HepG2 (cell line): ENCODE measurements at regions not wholly inside any gene's neighbourhood (a gene's known extent, or its start where the extent isn't known, plus 50 kb on each side); places are given as distances from the start of the nearest gene placed in this dataset.

Source experiments
- FOXK1 ChIP-seq: sonication (generic); formaldehyde crosslinking; IDR thresholded peaks from 2 replicates; pipeline ENCODE4 v1.4.0; 2020; ENCODE audit warnings: low read depth, missing genetic modification reagents, borderline replicate concordance
- GFI1 ChIP-seq: sonication (generic); formaldehyde crosslinking; IDR thresholded peaks from 2 replicates; pipeline ENCODE4 v1.5.0; 2020; ENCODE audit warnings: missing genetic modification reagents, mild to moderate bottlenecking, borderline replicate concordance
- MXD4 ChIP-seq: IDR thresholded peaks from 2 replicates; pipeline ENCODE4 v1.6.1; 2016; ENCODE audit warnings: mild to moderate bottlenecking, missing biosample characterization, missing genetic modification reagents
- NBN ChIP-seq: fragments of 450-650 bp; conservative IDR thresholded peaks from 2 replicates; pipeline ENCODE4 v1.6.1; 2017
- SAP130 ChIP-seq: IDR thresholded peaks from 2 replicates; pipeline ENCODE4 v1.6.1; 2016; ENCODE audit warnings: low read depth
- ZBTB42 ChIP-seq: sonication (generic); formaldehyde crosslinking; IDR thresholded peaks from 2 replicates; pipeline ENCODE4 v1.5.0; 2020; ENCODE audit warnings: mild to moderate bottlenecking, missing genetic modification reagents
- ZFYVE20 ChIP-seq: sonication (generic); formaldehyde crosslinking; IDR thresholded peaks from 2 replicates; pipeline ENCODE4 v1.8.0; 2023; ENCODE audit warnings: low read depth, mild to moderate bottlenecking, moderate library complexity, missing genetic modification reagents, borderline replicate concordance
- ZNF235 ChIP-seq: sonication (generic); formaldehyde crosslinking; IDR thresholded peaks from 2 replicates; pipeline ENCODE4 v1.8.1; 2023; ENCODE audit warnings: mild to moderate bottlenecking, missing genetic modification reagents, borderline replicate concordance
- ZNF530 ChIP-seq: sonication (generic); formaldehyde crosslinking; IDR thresholded peaks from 2 replicates; pipeline ENCODE4 v1.5.0; 2020; ENCODE audit warnings: low read depth, mild to moderate bottlenecking, missing genetic modification reagents
- ZNF768 ChIP-seq: sonication (generic); formaldehyde crosslinking; IDR thresholded peaks from 2 replicates; pipeline ENCODE4 v1.4.0; 2020; ENCODE audit warnings: missing genetic modification reagents
- TF ChIP-seq, protein P1 (sequence below): sonication (generic); formaldehyde crosslinking; IDR thresholded peaks from 2 replicates; pipeline ENCODE4; 2020; ENCODE audit warnings: missing genetic modification reagents, mild to moderate bottlenecking, borderline replicate concordance
- TF ChIP-seq, protein P2 (sequence below): sonication (generic); formaldehyde crosslinking; IDR thresholded peaks from 2 replicates; pipeline ENCODE4 v1.5.0; 2020; ENCODE audit warnings: mild to moderate bottlenecking, missing genetic modification reagents, moderate library complexity
- TF ChIP-seq, protein P3 (sequence below): sonication (generic); formaldehyde crosslinking; IDR thresholded peaks from 2 replicates; pipeline ENCODE4 v1.4.0; 2020; ENCODE audit warnings: mild to moderate bottlenecking, missing genetic modification reagents, borderline replicate concordance
- TF ChIP-seq, protein P4 (sequence below): sonication (generic); formaldehyde crosslinking; IDR thresholded peaks from 2 replicates; pipeline ENCODE4 v1.8.0; 2022; ENCODE audit warnings: missing genetic modification reagents, mild to moderate bottlenecking, inconsistent platforms, borderline replicate concordance
- TF ChIP-seq, protein P5 (sequence below): sonication (generic); formaldehyde crosslinking; IDR thresholded peaks from 2 replicates; pipeline ENCODE4 v1.4.0; 2020; ENCODE audit warnings: missing genetic modification reagents

DNA sequence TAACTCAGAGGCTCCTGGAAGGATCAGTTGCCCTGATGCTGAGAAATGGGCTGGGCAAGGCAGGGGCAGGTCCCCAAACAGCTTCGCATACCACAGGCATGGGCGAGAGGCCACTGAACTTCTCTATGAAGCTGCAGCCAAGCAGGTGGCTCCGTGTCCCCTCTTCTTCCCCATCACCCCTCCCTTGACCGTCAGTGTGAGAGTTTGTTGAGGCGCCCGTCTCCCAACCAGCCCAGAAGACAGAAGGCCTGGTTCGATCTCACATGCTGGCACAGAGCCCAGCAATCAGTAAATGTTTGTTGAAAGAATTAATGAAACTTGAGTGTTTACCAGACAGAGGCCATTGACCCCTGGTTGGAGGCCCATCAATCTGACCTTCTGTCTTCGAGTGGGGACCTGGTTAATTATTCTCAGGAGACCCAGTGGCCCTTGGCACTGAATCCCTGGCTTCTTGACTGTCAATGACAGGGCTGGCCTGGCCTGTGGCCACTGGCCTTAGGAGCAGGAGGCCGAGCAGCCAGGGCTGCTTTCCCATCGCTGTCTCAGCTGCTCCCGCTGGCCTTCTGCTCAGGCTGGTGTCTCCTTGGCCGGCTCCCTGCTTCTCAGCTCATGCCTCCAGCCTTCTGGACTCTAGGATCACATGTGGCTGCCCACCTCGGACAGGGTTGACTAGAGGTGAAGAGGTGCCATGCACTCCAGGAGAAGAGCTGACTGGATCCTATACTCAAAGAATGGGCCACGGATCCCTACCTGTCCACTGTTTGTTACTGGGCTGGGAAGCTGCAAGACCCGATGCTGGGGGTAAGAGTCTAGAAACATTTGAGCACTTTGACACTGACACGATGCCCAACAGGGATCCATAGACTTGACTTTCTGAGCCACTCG lies 113.4 kb downstream of the ASB7 start (continued):
- TF ChIP-seq, protein P1, sequence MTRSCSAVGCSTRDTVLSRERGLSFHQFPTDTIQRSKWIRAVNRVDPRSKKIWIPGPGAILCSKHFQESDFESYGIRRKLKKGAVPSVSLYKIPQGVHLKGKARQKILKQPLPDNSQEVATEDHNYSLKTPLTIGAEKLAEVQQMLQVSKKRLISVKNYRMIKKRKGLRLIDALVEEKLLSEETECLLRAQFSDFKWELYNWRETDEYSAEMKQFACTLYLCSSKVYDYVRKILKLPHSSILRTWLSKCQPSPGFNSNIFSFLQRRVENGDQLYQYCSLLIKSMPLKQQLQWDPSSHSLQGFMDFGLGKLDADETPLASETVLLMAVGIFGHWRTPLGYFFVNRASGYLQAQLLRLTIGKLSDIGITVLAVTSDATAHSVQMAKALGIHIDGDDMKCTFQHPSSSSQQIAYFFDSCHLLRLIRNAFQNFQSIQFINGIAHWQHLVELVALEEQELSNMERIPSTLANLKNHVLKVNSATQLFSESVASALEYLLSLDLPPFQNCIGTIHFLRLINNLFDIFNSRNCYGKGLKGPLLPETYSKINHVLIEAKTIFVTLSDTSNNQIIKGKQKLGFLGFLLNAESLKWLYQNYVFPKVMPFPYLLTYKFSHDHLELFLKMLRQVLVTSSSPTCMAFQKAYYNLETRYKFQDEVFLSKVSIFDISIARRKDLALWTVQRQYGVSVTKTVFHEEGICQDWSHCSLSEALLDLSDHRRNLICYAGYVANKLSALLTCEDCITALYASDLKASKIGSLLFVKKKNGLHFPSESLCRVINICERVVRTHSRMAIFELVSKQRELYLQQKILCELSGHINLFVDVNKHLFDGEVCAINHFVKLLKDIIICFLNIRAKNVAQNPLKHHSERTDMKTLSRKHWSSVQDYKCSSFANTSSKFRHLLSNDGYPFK (CRISPR knock-in tag), result no peak
- peak; percentile 70 for TF ChIP-seq SAP130
- TF ChIP-seq, protein P2, sequence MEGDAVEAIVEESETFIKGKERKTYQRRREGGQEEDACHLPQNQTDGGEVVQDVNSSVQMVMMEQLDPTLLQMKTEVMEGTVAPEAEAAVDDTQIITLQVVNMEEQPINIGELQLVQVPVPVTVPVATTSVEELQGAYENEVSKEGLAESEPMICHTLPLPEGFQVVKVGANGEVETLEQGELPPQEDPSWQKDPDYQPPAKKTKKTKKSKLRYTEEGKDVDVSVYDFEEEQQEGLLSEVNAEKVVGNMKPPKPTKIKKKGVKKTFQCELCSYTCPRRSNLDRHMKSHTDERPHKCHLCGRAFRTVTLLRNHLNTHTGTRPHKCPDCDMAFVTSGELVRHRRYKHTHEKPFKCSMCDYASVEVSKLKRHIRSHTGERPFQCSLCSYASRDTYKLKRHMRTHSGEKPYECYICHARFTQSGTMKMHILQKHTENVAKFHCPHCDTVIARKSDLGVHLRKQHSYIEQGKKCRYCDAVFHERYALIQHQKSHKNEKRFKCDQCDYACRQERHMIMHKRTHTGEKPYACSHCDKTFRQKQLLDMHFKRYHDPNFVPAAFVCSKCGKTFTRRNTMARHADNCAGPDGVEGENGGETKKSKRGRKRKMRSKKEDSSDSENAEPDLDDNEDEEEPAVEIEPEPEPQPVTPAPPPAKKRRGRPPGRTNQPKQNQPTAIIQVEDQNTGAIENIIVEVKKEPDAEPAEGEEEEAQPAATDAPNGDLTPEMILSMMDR, result no peak
- TF ChIP-seq ZNF235 (CRISPR knock-in tag), result no peak
- no peak for TF ChIP-seq ZNF768 (CRISPR knock-in tag)
- peak; percentile 21; the same call in 1 of the 2 replicates for TF ChIP-seq MXD4 (CRISPR knock-in tag)
- TF ChIP-seq, protein P3, sequence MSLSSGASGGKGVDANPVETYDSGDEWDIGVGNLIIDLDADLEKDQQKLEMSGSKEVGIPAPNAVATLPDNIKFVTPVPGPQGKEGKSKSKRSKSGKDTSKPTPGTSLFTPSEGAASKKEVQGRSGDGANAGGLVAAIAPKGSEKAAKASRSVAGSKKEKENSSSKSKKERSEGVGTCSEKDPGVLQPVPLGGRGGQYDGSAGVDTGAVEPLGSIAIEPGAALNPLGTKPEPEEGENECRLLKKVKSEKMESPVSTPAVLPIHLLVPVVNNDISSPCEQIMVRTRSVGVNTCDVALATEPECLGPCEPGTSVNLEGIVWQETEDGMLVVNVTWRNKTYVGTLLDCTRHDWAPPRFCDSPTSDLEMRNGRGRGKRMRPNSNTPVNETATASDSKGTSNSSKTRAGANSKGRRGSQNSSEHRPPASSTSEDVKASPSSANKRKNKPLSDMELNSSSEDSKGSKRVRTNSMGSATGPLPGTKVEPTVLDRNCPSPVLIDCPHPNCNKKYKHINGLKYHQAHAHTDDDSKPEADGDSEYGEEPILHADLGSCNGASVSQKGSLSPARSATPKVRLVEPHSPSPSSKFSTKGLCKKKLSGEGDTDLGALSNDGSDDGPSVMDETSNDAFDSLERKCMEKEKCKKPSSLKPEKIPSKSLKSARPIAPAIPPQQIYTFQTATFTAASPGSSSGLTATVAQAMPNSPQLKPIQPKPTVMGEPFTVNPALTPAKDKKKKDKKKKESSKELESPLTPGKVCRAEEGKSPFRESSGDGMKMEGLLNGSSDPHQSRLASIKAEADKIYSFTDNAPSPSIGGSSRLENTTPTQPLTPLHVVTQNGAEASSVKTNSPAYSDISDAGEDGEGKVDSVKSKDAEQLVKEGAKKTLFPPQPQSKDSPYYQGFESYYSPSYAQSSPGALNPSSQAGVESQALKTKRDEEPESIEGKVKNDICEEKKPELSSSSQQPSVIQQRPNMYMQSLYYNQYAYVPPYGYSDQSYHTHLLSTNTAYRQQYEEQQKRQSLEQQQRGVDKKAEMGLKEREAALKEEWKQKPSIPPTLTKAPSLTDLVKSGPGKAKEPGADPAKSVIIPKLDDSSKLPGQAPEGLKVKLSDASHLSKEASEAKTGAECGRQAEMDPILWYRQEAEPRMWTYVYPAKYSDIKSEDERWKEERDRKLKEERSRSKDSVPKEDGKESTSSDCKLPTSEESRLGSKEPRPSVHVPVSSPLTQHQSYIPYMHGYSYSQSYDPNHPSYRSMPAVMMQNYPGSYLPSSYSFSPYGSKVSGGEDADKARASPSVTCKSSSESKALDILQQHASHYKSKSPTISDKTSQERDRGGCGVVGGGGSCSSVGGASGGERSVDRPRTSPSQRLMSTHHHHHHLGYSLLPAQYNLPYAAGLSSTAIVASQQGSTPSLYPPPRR (CRISPR knock-in tag), result peak; percentile 99
- no peak for TF ChIP-seq ZNF530 (CRISPR knock-in tag)
- no peak for TF ChIP-seq ZBTB42 (CRISPR knock-in tag)
- TF ChIP-seq, protein P4, sequence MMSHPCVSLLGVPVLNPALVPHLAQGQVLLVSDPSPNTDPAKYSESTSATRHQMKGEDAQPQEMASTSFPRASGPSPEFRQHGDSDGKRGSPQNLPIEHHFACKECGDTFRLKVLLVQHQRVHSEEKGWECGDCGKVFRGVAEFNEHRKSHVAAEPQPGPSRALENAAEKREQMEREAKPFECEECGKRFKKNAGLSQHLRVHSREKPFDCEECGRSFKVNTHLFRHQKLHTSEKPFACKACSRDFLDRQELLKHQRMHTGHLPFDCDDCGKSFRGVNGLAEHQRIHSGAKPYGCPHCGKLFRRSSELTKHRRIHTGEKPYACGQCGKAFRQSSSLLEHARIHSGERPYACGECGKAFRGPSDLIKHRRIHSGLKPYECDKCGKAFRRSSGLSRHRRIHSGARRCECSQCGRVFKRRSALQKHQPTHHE (CRISPR knock-in tag), result peak; percentile 63; the same call in 1 of the 2 replicates
- no peak for TF ChIP-seq NBN
- peak; percentile 78; the same call in 1 of the 2 replicates for TF ChIP-seq FOXK1
- TF ChIP-seq, protein P5, sequence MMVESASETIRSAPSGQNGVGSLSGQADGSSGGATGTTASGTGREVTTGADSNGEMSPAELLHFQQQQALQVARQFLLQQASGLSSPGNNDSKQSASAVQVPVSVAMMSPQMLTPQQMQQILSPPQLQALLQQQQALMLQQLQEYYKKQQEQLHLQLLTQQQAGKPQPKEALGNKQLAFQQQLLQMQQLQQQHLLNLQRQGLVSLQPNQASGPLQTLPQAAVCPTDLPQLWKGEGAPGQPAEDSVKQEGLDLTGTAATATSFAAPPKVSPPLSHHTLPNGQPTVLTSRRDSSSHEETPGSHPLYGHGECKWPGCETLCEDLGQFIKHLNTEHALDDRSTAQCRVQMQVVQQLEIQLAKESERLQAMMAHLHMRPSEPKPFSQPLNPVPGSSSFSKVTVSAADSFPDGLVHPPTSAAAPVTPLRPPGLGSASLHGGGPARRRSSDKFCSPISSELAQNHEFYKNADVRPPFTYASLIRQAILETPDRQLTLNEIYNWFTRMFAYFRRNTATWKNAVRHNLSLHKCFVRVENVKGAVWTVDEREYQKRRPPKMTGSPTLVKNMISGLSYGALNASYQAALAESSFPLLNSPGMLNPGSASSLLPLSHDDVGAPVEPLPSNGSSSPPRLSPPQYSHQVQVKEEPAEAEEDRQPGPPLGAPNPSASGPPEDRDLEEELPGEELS, result peak; percentile 96
- no peak for TF ChIP-seq ZFYVE20
- TF ChIP-seq GFI1, result peak; percentile 99
